CD4-positive, alpha-beta T cell (primary cell): ENCODE measurements at regions not wholly inside any gene's neighbourhood (a gene's known extent, or its start where the extent isn't known, plus 50 kb on each side); places are given as distances from the start of the nearest gene placed in this dataset.

Source experiments
- ATAC-seq: fragments of 200-7000 bp; cut with Tn5 transposase; one replicate; pipeline ENCODE4 v1.10.0; 2022; ENCODE audit warnings: mild to moderate bottlenecking; ENCODE audit not compliant: poor library complexity
- CTCF ChIA-PET: fragments of 350-600 bp; sonication (Branson Sonifier 250); formaldehyde crosslinking; loops from one replicate; lab custom pipeline; 2021; ENCODE audit warnings: antibody characterized with exemption, inconsistent platforms; lab: Charles Lee
- POLR2A ChIA-PET: fragments of 350-600 bp; sonication (Branson Sonifier 250); formaldehyde crosslinking; loops from one replicate; lab custom pipeline; 2021; ENCODE audit warnings: antibody characterized with exemption, inconsistent platforms; lab: Charles Lee
- DNase-seq, 14 experiments: peaks; one replicate each; pipeline ENCODE4 v3.0.0-alpha.2; 2013 to 2020; ENCODE audit warnings: mixed read lengths in 2 of 14
- H3K27ac ChIP-seq, 2 donors: one replicate each; pipeline versions ENCODE4 v1.5.1 to v1.7.0; 2013; ENCODE audit warnings: low read length in 2 of 2, low read depth in 1 of 2, mild to moderate bottlenecking in 1 of 2
- H3K27me3 ChIP-seq, 2 experiments: 1 replicate in 1 of 2; 2 replicates in 1 of 2; pipeline versions ENCODE4 v1.6.1 to v1.7.0; 2013; ENCODE audit warnings: low read length in 2 of 2, control low read depth in 1 of 2, mild to moderate bottlenecking in 1 of 2, moderate library complexity in 1 of 2; ENCODE audit not compliant: insufficient read depth in 2 of 2, control insufficient read depth in 1 of 2
- H3K36me3 ChIP-seq: one replicate; pipeline ENCODE4 v1.6.1; 2013; ENCODE audit warnings: low read length, control low read depth; ENCODE audit not compliant: insufficient read depth
- H3K4me1 ChIP-seq: one replicate; pipeline ENCODE4 v1.6.1; 2013; ENCODE audit warnings: low read length, control low read depth; ENCODE audit not compliant: insufficient read depth
- H3K4me3 ChIP-seq: one replicate; pipeline ENCODE4 v1.5.1; 2013; ENCODE audit warnings: mild to moderate bottlenecking, low read length, moderate library complexity
- H3K9me3 ChIP-seq, 2 experiments: 1 replicate in 1 of 2; 2 replicates in 1 of 2; pipeline versions ENCODE4 v1.6.1 to v1.7.0; 2013; ENCODE audit warnings: low read length in 2 of 2, mild to moderate bottlenecking in 2 of 2, control low read depth in 1 of 2, moderate library complexity in 1 of 2; ENCODE audit not compliant: control insufficient read depth in 1 of 2, insufficient read depth in 1 of 2
- H3K27ac Mint-ChIP-seq: one replicate; pipeline ENCODE4 v1.8.0; 2020; ENCODE audit warnings: mixed read lengths
- H3K27me3 Mint-ChIP-seq: one replicate; pipeline ENCODE4 v1.8.0; 2021; ENCODE audit warnings: mixed read lengths
- H3K36me3 Mint-ChIP-seq: one replicate; pipeline ENCODE4 v1.8.0; 2021; ENCODE audit warnings: low read depth, mixed read lengths
- H3K4me1 Mint-ChIP-seq: one replicate; pipeline ENCODE4 v1.8.0; 2021; ENCODE audit warnings: low read depth, mixed read lengths
- H3K4me3 Mint-ChIP-seq: one replicate; pipeline ENCODE4 v1.8.0; 2020; ENCODE audit warnings: mild to moderate bottlenecking, mixed read lengths
- H3K9me3 Mint-ChIP-seq: one replicate; pipeline ENCODE4 v1.8.0; 2020; ENCODE audit warnings: mixed read lengths
- CTCF ChIP-seq: fragments of 200-600 bp; IDR thresholded peaks from one replicate; pipeline ENCODE4 v1.8.0; 2022; ENCODE audit warnings: antibody characterized with exemption, mild to moderate bottlenecking
- intact Hi-C, 2 experiments: fragments of 100-400 bp; cut with DNase I in 1 of 2; cut with micrococcal nuclease in 1 of 2; formaldehyde crosslinking; loops; one replicate each; pipeline versions ENCODE4 v1.15.1 to v1.9.0; 2023 to 2025; cut with DNase I, micrococcal nuclease

GRCh38 chr5:162323466-162323865, 255.9 kb downstream of the GABRG2 start:
- Histone ChIP-seq H3K27me3 (no peaks in the 10 kb centered on the region), H3K4me1 (no peaks in the 10 kb centered on the region), H3K27ac (no peak overlapping the region), H3K9me3 (peaks cover 0 to 7% of the 10 kb centered on the region in 2 experiments), H3K36me3 (no peaks in the 10 kb centered on the region), H3K4me3 (no peak overlapping the region)
- Mint-ChIP-seq H3K36me3 (no peaks in the 10 kb centered on the region), H3K4me1 (no peaks in the 10 kb centered on the region), H3K27me3 (no peaks in the 10 kb centered on the region), H3K27ac (no peak overlapping the region), H3K4me3 (no peak overlapping the region), H3K9me3 (peaks cover 5% of the 10 kb centered on the region)
- DNase-seq = no peak
- CTCF ChIA-PET = no interaction called here
- ATAC-seq = no peak
- intact Hi-C loops = no loop called here
- no peak for TF ChIP-seq CTCF
- POLR2A ChIA-PET = no interaction called here

GRCh38 chr5:162324328-162324727, 256.8 kb downstream of the GABRG2 start:
- Histone ChIP-seq H3K27ac (no peak overlapping the region), H3K27me3 (no peaks in the 10 kb centered on the region), H3K36me3 (no peaks in the 10 kb centered on the region), H3K4me3 (no peak overlapping the region), H3K9me3 (peaks cover 0 to 4% of the 10 kb centered on the region in 2 experiments), H3K4me1 (no peaks in the 10 kb centered on the region)
- no peak for TF ChIP-seq CTCF
- no peaks in the 10 kb centered on the region for H3K36me3 Mint-ChIP-seq
- intact Hi-C loops = no loop called here
- POLR2A ChIA-PET = no interaction called here
- CTCF ChIA-PET = no interaction called here
- ATAC-seq (no peak), DNase-seq (no peak)
- no peaks in the 10 kb centered on the region for H3K27me3 Mint-ChIP-seq
- H3K4me1 Mint-ChIP-seq = no peaks in the 10 kb centered on the region
- H3K4me3 Mint-ChIP-seq = no peak overlapping the region
- H3K9me3 Mint-ChIP-seq = peaks cover 8% of the 10 kb centered on the region
- no peak overlapping the region for H3K27ac Mint-ChIP-seq

GRCh38 chr5:162325143-162325727, 257.7 kb downstream of the GABRG2 start:
- Mint-ChIP-seq H3K4me1 (no peaks in the 10 kb centered on the region), H3K9me3 (peaks cover 14% of the 10 kb centered on the region), H3K27ac (no peak overlapping the region), H3K4me3 (no peak overlapping the region), H3K36me3 (no peaks in the 10 kb centered on the region), H3K27me3 (no peaks in the 10 kb centered on the region)
- CTCF ChIA-PET = no interaction called here
- H3K4me3 ChIP-seq = no peak overlapping the region
- DNase-seq = no peak
- no peak for TF ChIP-seq CTCF
- no peak for ATAC-seq
- no peaks in the 10 kb centered on the region for H3K4me1 ChIP-seq
- peaks cover 0 to 4% of the 10 kb centered on the region in 2 experiments for H3K9me3 ChIP-seq
- POLR2A ChIA-PET = no interaction called here
- intact Hi-C loops = no loop called here
- H3K27me3 ChIP-seq = no peaks in the 10 kb centered on the region
- H3K36me3 ChIP-seq = no peaks in the 10 kb centered on the region
- no peak overlapping the region for H3K27ac ChIP-seq
